ENCODE measurements at regions not wholly inside any gene's neighbourhood (a gene's known extent, or its start where the extent isn't known, plus 50 kb on each side); places are given as distances from the start of the nearest gene placed in this dataset.

GRCh38 chr21:20004367-20004766 is 993.8 kb upstream of the NCAM2 start:
- H2BK120ac ChIP-seq (ENCODE audit: low read depth, low read length), result no peak overlapping the region
- H4K91ac ChIP-seq (ENCODE audit: low read length), result no peak overlapping the region
- H3K18ac ChIP-seq (ENCODE audit: low read depth in 1 of 2, low read length in 2 of 2), result no peak overlapping the region
- H3K27ac ChIP-seq (ENCODE audit: low read length, poor library complexity, severe bottlenecking), result no peak overlapping the region
- no peak overlapping the region for H3K4me2 ChIP-seq (ENCODE audit: low read length, poor library complexity, severe bottlenecking)
- no peaks in the 10 kb centered on the region for H3K79me1 ChIP-seq (replicated peaks; ENCODE audit: low read length, poor library complexity, severe bottlenecking)
- H3K14ac ChIP-seq (ENCODE audit: low read length in 2 of 2), result no peak overlapping the region
- H3K36me3 ChIP-seq (ENCODE audit: control insufficient read depth in 1 of 2, insufficient read depth in 2 of 2, low read depth in 1 of 2, low read length in 2 of 2), result no peaks in the 10 kb centered on the region
- no peaks in the 10 kb centered on the region for H3K27me3 ChIP-seq (ENCODE audit: control insufficient read depth in 1 of 2, insufficient read depth in 1 of 2, low read length in 2 of 2)
- no peak overlapping the region for H2BK5ac ChIP-seq (ENCODE audit: low read depth, low read length, poor library complexity, severe bottlenecking)
- H3K4me3 ChIP-seq (ENCODE audit: insufficient read depth in 1 of 2, low read depth in 1 of 2, low read length in 2 of 2), result no peak overlapping the region
- no peaks in the 10 kb centered on the region for H3K4me1 ChIP-seq (ENCODE audit: control insufficient read depth, insufficient read depth, low read depth, low read length)
- no peak overlapping the region for H3K9ac ChIP-seq (ENCODE audit: low read length)
- no peak overlapping the region for H3K4ac ChIP-seq (ENCODE audit: low read depth in 1 of 2, low read length in 2 of 2)
- 82% methylated on average over 3 of the region's 3 CpGs for WGBS
- H3K23ac ChIP-seq (ENCODE audit: low read length in 2 of 2), result no peak overlapping the region
- peaks cover 4% of the 10 kb centered on the region for H3K9me3 ChIP-seq (ENCODE audit: control insufficient read depth, low read length)
- no peak overlapping the region for H2AFZ ChIP-seq (ENCODE audit: low read depth, low read length)
- H2AK5ac ChIP-seq (ENCODE audit: low read length, severe bottlenecking), result no peak overlapping the region
- no peak overlapping the region for H2BK15ac ChIP-seq (ENCODE audit: low read depth, poor library complexity, severe bottlenecking)
- no peak overlapping the region for H2BK12ac ChIP-seq (ENCODE audit: low read length in 2 of 2)
- DNase-seq, result peak; percentile 74
- H4K8ac ChIP-seq (ENCODE audit: low read length), result no peak overlapping the region

- H4K8ac ChIP-seq (ENCODE audit: low read length), result no peak overlapping the region
- no peak overlapping the region for H4K91ac ChIP-seq (ENCODE audit: low read length)
- no peak for DNase-seq
- no peaks in the 10 kb centered on the region for H3K79me1 ChIP-seq (replicated peaks; ENCODE audit: low read length, poor library complexity, severe bottlenecking)
- no peak overlapping the region for H3K27ac ChIP-seq (ENCODE audit: low read length, poor library complexity, severe bottlenecking)
- H3K18ac ChIP-seq (ENCODE audit: low read depth in 1 of 2, low read length in 2 of 2), result no peak overlapping the region
- no peak overlapping the region for H3K23ac ChIP-seq (ENCODE audit: low read length in 2 of 2)
- H3K36me3 ChIP-seq (ENCODE audit: control insufficient read depth in 1 of 2, insufficient read depth in 2 of 2, low read depth in 1 of 2, low read length in 2 of 2), result no peaks in the 10 kb centered on the region
- H3K4me2 ChIP-seq (ENCODE audit: low read length, poor library complexity, severe bottlenecking), result no peak overlapping the region
- no peaks in the 10 kb centered on the region for H3K27me3 ChIP-seq (ENCODE audit: control insufficient read depth in 1 of 2, insufficient read depth in 1 of 2, low read length in 2 of 2)
- 92% methylated on average over 2 of the region's 4 CpGs for WGBS
- H2BK5ac ChIP-seq (ENCODE audit: low read depth, low read length, poor library complexity, severe bottlenecking), result no peak overlapping the region
- H2BK15ac ChIP-seq (ENCODE audit: low read depth, poor library complexity, severe bottlenecking), result no peak overlapping the region
- no peak overlapping the region for H3K4me3 ChIP-seq (ENCODE audit: insufficient read depth in 1 of 2, low read depth in 1 of 2, low read length in 2 of 2)
- no peak overlapping the region for H3K4ac ChIP-seq (ENCODE audit: low read depth in 1 of 2, low read length in 2 of 2)
- no peak overlapping the region for H2BK12ac ChIP-seq (ENCODE audit: low read length in 2 of 2)
- no peak overlapping the region for H2AFZ ChIP-seq (ENCODE audit: low read depth, low read length)
- no peak overlapping the region for H2BK120ac ChIP-seq (ENCODE audit: low read depth, low read length)
- H3K9ac ChIP-seq (ENCODE audit: low read length), result no peak overlapping the region
- H3K9me3 ChIP-seq (ENCODE audit: control insufficient read depth, low read length), result no peaks in the 10 kb centered on the region
- no peaks in the 10 kb centered on the region for H3K4me1 ChIP-seq (ENCODE audit: control insufficient read depth, insufficient read depth, low read depth, low read length)
- no peak overlapping the region for H3K14ac ChIP-seq (ENCODE audit: low read length in 2 of 2)
- H2AK5ac ChIP-seq (ENCODE audit: low read length, severe bottlenecking), result no peak overlapping the region
Measured at GRCh38 chr21:20010691-20011200, 987.5 kb upstream of the NCAM2 start.

GRCh38 chr21:20013851-20014250 is 984.4 kb upstream of the NCAM2 start:
- WGBS, result no CpG with 5 or more reads among the region's 1 CpG
- Histone ChIP-seq H3K4me2 (ENCODE audit: low read length, poor library complexity, severe bottlenecking) (no peak overlapping the region), H3K79me1 (replicated peaks; ENCODE audit: low read length, poor library complexity, severe bottlenecking) (no peaks in the 10 kb centered on the region), H3K36me3 (ENCODE audit: control insufficient read depth in 1 of 2, insufficient read depth in 2 of 2, low read depth in 1 of 2, low read length in 2 of 2) (no peaks in the 10 kb centered on the region), H2AK5ac (ENCODE audit: low read length, severe bottlenecking) (no peak overlapping the region), H3K27me3 (ENCODE audit: control insufficient read depth in 1 of 2, insufficient read depth in 1 of 2, low read length in 2 of 2) (no peaks in the 10 kb centered on the region), H3K4me1 (ENCODE audit: control insufficient read depth, insufficient read depth, low read depth, low read length) (no peaks in the 10 kb centered on the region), H4K91ac (ENCODE audit: low read length) (no peak overlapping the region), H3K27ac (ENCODE audit: low read length, poor library complexity, severe bottlenecking) (no peak overlapping the region), H4K8ac (ENCODE audit: low read length) (no peak overlapping the region), H2BK5ac (ENCODE audit: low read depth, low read length, poor library complexity, severe bottlenecking) (no peak overlapping the region), H2AFZ (ENCODE audit: low read depth, low read length) (no peak overlapping the region), H3K23ac (ENCODE audit: low read length in 2 of 2) (no peak overlapping the region), H2BK12ac (ENCODE audit: low read length in 2 of 2) (no peak overlapping the region), H3K18ac (ENCODE audit: low read depth in 1 of 2, low read length in 2 of 2) (no peak overlapping the region), H3K4me3 (ENCODE audit: insufficient read depth in 1 of 2, low read depth in 1 of 2, low read length in 2 of 2) (no peak overlapping the region), H2BK120ac (ENCODE audit: low read depth, low read length) (no peak overlapping the region), H2BK15ac (ENCODE audit: low read depth, poor library complexity, severe bottlenecking) (no peak overlapping the region), H3K4ac (ENCODE audit: low read depth in 1 of 2, low read length in 2 of 2) (no peak overlapping the region), H3K9me3 (ENCODE audit: control insufficient read depth, low read length) (peaks cover 2% of the 10 kb centered on the region), H3K9ac (ENCODE audit: low read length) (no peak overlapping the region), H3K14ac (ENCODE audit: low read length in 2 of 2) (no peak overlapping the region)
- DNase-seq, result no peak

GRCh38 chr21:20016435-20017005 is 981.7 kb upstream of the NCAM2 start:
- H3K4me1 ChIP-seq (ENCODE audit: control insufficient read depth, insufficient read depth, low read depth, low read length), result no peaks in the 10 kb centered on the region
- 68% methylated on average over 7 of the region's 8 CpGs for WGBS
- no peak overlapping the region for H4K8ac ChIP-seq (ENCODE audit: low read length)
- H3K4me2 ChIP-seq (ENCODE audit: low read length, poor library complexity, severe bottlenecking), result no peak overlapping the region
- H2BK5ac ChIP-seq (ENCODE audit: low read depth, low read length, poor library complexity, severe bottlenecking), result no peak overlapping the region
- H3K4ac ChIP-seq (ENCODE audit: low read depth in 1 of 2, low read length in 2 of 2), result no peak overlapping the region
- no peaks in the 10 kb centered on the region for H3K27me3 ChIP-seq (ENCODE audit: control insufficient read depth in 1 of 2, insufficient read depth in 1 of 2, low read length in 2 of 2)
- no peak overlapping the region for H2BK120ac ChIP-seq (ENCODE audit: low read depth, low read length)
- no peak overlapping the region for H3K14ac ChIP-seq (ENCODE audit: low read length in 2 of 2)
- no peaks in the 10 kb centered on the region for H3K79me1 ChIP-seq (replicated peaks; ENCODE audit: low read length, poor library complexity, severe bottlenecking)
- H2BK15ac ChIP-seq (ENCODE audit: low read depth, poor library complexity, severe bottlenecking), result no peak overlapping the region
- DNase-seq, result no peak
- H3K9me3 ChIP-seq (ENCODE audit: control insufficient read depth, low read length), result peaks cover 10% of the 10 kb centered on the region
- H3K9ac ChIP-seq (ENCODE audit: low read length), result no peak overlapping the region
- no peak overlapping the region for H3K18ac ChIP-seq (ENCODE audit: low read depth in 1 of 2, low read length in 2 of 2)
- H3K36me3 ChIP-seq (ENCODE audit: control insufficient read depth in 1 of 2, insufficient read depth in 2 of 2, low read depth in 1 of 2, low read length in 2 of 2), result no peaks in the 10 kb centered on the region
- no peak overlapping the region for H2AFZ ChIP-seq (ENCODE audit: low read depth, low read length)
- H2AK5ac ChIP-seq (ENCODE audit: low read length, severe bottlenecking), result no peak overlapping the region
- no peak overlapping the region for H3K4me3 ChIP-seq (ENCODE audit: insufficient read depth in 1 of 2, low read depth in 1 of 2, low read length in 2 of 2)
- no peak overlapping the region for H4K91ac ChIP-seq (ENCODE audit: low read length)
- H3K23ac ChIP-seq (ENCODE audit: low read length in 2 of 2), result no peak overlapping the region
- H2BK12ac ChIP-seq (ENCODE audit: low read length in 2 of 2), result no peak overlapping the region
- H3K27ac ChIP-seq (ENCODE audit: low read length, poor library complexity, severe bottlenecking), result no peak overlapping the region

Measured in mesenchymal stem cell (in vitro differentiated cells and primary cell).